GM23338 (cell line): ENCODE measurements at regions not wholly inside any gene's neighbourhood (a gene's known extent, or its start where the extent isn't known, plus 50 kb on each side); places are given as distances from the start of the nearest gene placed in this dataset.

Source experiments
- CREB1 ChIP-seq: fragments of 250-450 bp; sonication (Bioruptor Pico); IDR thresholded peaks from 2 replicates; pipeline ENCODE4 v1.5.0; 2020; ENCODE audit warnings: low read depth, mild to moderate bottlenecking, moderate library complexity
- CTCF ChIP-seq, 2 experiments: fragments of 200-600 bp in 1 of 2; sonication (generic) in 1 of 2; conservative IDR thresholded peaks; 2 replicates each; pipeline versions ENCODE4 v1.5.1 to v1.6.1; 2016 to 2017; ENCODE audit warnings: antibody characterized with exemption in 2 of 2, low read depth in 2 of 2, mild to moderate bottlenecking in 2 of 2, moderate library complexity in 1 of 2
- ETS1 ChIP-seq: IDR thresholded peaks from 2 replicates; pipeline ENCODE4 v1.6.1; 2016; ENCODE audit warnings: antibody characterized with exemption
- EZH2 ChIP-seq: fragments of 200-600 bp; sonication (generic); IDR thresholded peaks from one replicate; pipeline ENCODE4 v1.8.0; 2017; ENCODE audit warnings: antibody characterized with exemption, mild to moderate bottlenecking, low read depth; ENCODE audit not compliant: unreplicated experiment
- EZH2phosphoT487 ChIP-seq: fragments of 200-600 bp; sonication (generic); IDR thresholded peaks from one replicate; pipeline ENCODE4 v1.8.1; 2018; ENCODE audit warnings: antibody characterized with exemption; ENCODE audit not compliant: unreplicated experiment
- JUNB ChIP-seq: IDR thresholded peaks from one replicate; pipeline ENCODE4 v1.6.1; 2016; ENCODE audit warnings: antibody characterized with exemption; ENCODE audit not compliant: unreplicated experiment
- NANOG ChIP-seq: IDR thresholded peaks from 2 replicates; pipeline ENCODE4 v1.6.1; 2016; ENCODE audit warnings: antibody characterized with exemption, borderline replicate concordance
- POLR2AphosphoS5 ChIP-seq: IDR thresholded peaks from 2 replicates; pipeline ENCODE4 v1.6.1; 2016; ENCODE audit warnings: antibody characterized with exemption, low read depth
- REST ChIP-seq: IDR thresholded peaks from one replicate; pipeline ENCODE4 v1.6.1; 2018; ENCODE audit warnings: antibody characterized with exemption; ENCODE audit not compliant: unreplicated experiment
- STAT1 ChIP-seq: IDR thresholded peaks from one replicate; pipeline ENCODE4 v1.6.1; 2016; ENCODE audit warnings: antibody characterized with exemption; ENCODE audit not compliant: unreplicated experiment
- ZNF114 ChIP-seq: fragments of 250-450 bp; sonication (Bioruptor Pico); IDR thresholded peaks from 2 replicates; pipeline ENCODE4 v1.5.0; 2020; ENCODE audit warnings: mild to moderate bottlenecking, moderate library complexity
- ZNF331 ChIP-seq: fragments of 250-450 bp; sonication (Bioruptor Pico); IDR thresholded peaks from 2 replicates; pipeline ENCODE4 v1.5.0; 2020; ENCODE audit warnings: low read depth, mild to moderate bottlenecking, moderate library complexity
- ZNF462 ChIP-seq: fragments of 250-450 bp; sonication (Bioruptor Pico); IDR thresholded peaks from 2 replicates; pipeline ENCODE4 v1.5.0; 2020; ENCODE audit warnings: mild to moderate bottlenecking, moderate library complexity

GRCh38 chr13:47332149-47332548, 435.3 kb upstream of the HTR2A start:
- TF ChIP-seq CTCF (conservative IDR thresholded peaks at IDR 0.05; ENCODE audit: low read depth in 2 of 2) (no peak), EZH2 (no peak), EZH2phosphoT487 (no peak), REST (no peak), POLR2AphosphoS5 (no peak), ETS1 (no peak), ZNF331 (no peak), CREB1 (CRISPR knock-in tag) (no peak), NANOG (no peak), JUNB (no peak), ZNF462 (no peak), STAT1 (no peak), ZNF114 (CRISPR knock-in tag) (no peak)
